ENCODE measurements at regions not wholly inside any gene's neighbourhood (a gene's known extent, or its start where the extent isn't known, plus 50 kb on each side); places are given as distances from the start of the nearest gene placed in this dataset.

GRCh38 chr6:85383042-85383441 lies 66.8 kb upstream of the NT5E start:
- TF ChIP-seq SP1 (IDR thresholded peaks at IDR 0.05), result no peak
- TF ChIP-seq SUZ12 (IDR thresholded peaks at IDR 0.05), result no peak
- no peak for TF ChIP-seq FOXK2 (IDR thresholded peaks at IDR 0.05)
- TF ChIP-seq ARNT (IDR thresholded peaks at IDR 0.05), result no peak
- no peak for TF ChIP-seq FOXM1 (IDR thresholded peaks at IDR 0.05; ENCODE audit: borderline replicate concordance)
- TF ChIP-seq ELF4 (IDR thresholded peaks at IDR 0.05), result no peak
- TF ChIP-seq PKNOX1 (IDR thresholded peaks at IDR 0.05), result no peak
- no peak for TF ChIP-seq TARDBP (IDR thresholded peaks at IDR 0.05)
- TF ChIP-seq BHLHE40 (IDR thresholded peaks at IDR 0.05; ENCODE audit: borderline replicate concordance), result no peak
- no peak for TF ChIP-seq L3MBTL2 (conservative IDR thresholded peaks at IDR 0.05)
- TF ChIP-seq NFRKB (IDR thresholded peaks at IDR 0.05), result no peak
- TF ChIP-seq LEF1 (IDR thresholded peaks at IDR 0.05; ENCODE audit: borderline replicate concordance), result no peak
- TF ChIP-seq HDGF (IDR thresholded peaks at IDR 0.05; ENCODE audit: borderline replicate concordance), result no peak
- TF ChIP-seq ZNF384 (IDR thresholded peaks at IDR 0.05), result no peak
- no peak for TF ChIP-seq FOXA1 (IDR thresholded peaks at IDR 0.05)
- TF ChIP-seq CTBP1 (IDR thresholded peaks at IDR 0.05; ENCODE audit: borderline replicate concordance), result no peak
- POLR2A ChIA-PET, result no interaction called here
- no peak for DNase-seq (ENCODE audit: extremely low spot score)
- CTCF ChIA-PET, result no interaction called here

GRCh38 chr6:85382541-85382940 lies 67.3 kb upstream of the NT5E start:
- DNase-seq (ENCODE audit: extremely low spot score), result no peak
- POLR2A ChIA-PET, result no interaction called here
- no peak for TF ChIP-seq ZNF384 (IDR thresholded peaks at IDR 0.05)
- CTCF ChIA-PET, result no interaction called here

GRCh38 chr6:85372915-85373270 lies 77.0 kb upstream of the NT5E start:
- no peak for DNase-seq (ENCODE audit: extremely low spot score)
- ChIA-PET CTCF (interaction anchor here (1.1 kb wide), 1 partner anchor 110 kb away, joined by 3 read pairs; no protein-coding TSS in a partner anchor), POLR2A (no interaction called here)
- TF ChIP-seq CTBP1 (IDR thresholded peaks at IDR 0.05; ENCODE audit: borderline replicate concordance), result no peak

- DNase-seq (ENCODE audit: extremely low spot score), result no peak
- POLR2A ChIA-PET, result no interaction called here
- CTCF ChIA-PET, result interaction anchor here (1.1 kb wide), 1 partner anchor 110 kb away, joined by 3 read pairs; no protein-coding TSS in a partner anchor
- TF ChIP-seq SUZ12 (IDR thresholded peaks at IDR 0.05), result no peak
- no peak for TF ChIP-seq PKNOX1 (IDR thresholded peaks at IDR 0.05)
- TF ChIP-seq TARDBP (IDR thresholded peaks at IDR 0.05), result no peak
- TF ChIP-seq LEF1 (IDR thresholded peaks at IDR 0.05; ENCODE audit: borderline replicate concordance), result no peak
- TF ChIP-seq BHLHE40 (IDR thresholded peaks at IDR 0.05; ENCODE audit: borderline replicate concordance), result no peak
- no peak for TF ChIP-seq ARNT (IDR thresholded peaks at IDR 0.05)
- TF ChIP-seq FOXM1 (IDR thresholded peaks at IDR 0.05; ENCODE audit: borderline replicate concordance), result no peak
- no peak for TF ChIP-seq HDGF (IDR thresholded peaks at IDR 0.05; ENCODE audit: borderline replicate concordance)
- TF ChIP-seq FOXA1 (IDR thresholded peaks at IDR 0.05), result no peak
- TF ChIP-seq SP1 (IDR thresholded peaks at IDR 0.05), result no peak
- TF ChIP-seq FOXK2 (IDR thresholded peaks at IDR 0.05), result no peak
- TF ChIP-seq L3MBTL2 (conservative IDR thresholded peaks at IDR 0.05), result no peak
- no peak for TF ChIP-seq ZNF384 (IDR thresholded peaks at IDR 0.05)
- no peak for TF ChIP-seq NFRKB (IDR thresholded peaks at IDR 0.05)
- no peak for TF ChIP-seq ELF4 (IDR thresholded peaks at IDR 0.05)
These were observed 77.5 kb upstream of the NT5E start for GRCh38 chr6:85372188-85372914.

- ChIA-PET CTCF (interaction anchor here (0.6 kb wide), 1 partner anchor 21 kb away, joined by 3 read pairs; no protein-coding TSS in a partner anchor), POLR2A (no interaction called here)
- TF ChIP-seq TARDBP (IDR thresholded peaks at IDR 0.05), result no peak
- no peak for TF ChIP-seq FOXA1 (IDR thresholded peaks at IDR 0.05)
- TF ChIP-seq ARNT (IDR thresholded peaks at IDR 0.05), result no peak
- TF ChIP-seq PKNOX1 (IDR thresholded peaks at IDR 0.05), result no peak
- TF ChIP-seq ELF4 (IDR thresholded peaks at IDR 0.05), result no peak
- no peak for TF ChIP-seq ZNF384 (IDR thresholded peaks at IDR 0.05)
- TF ChIP-seq NFRKB (IDR thresholded peaks at IDR 0.05), result no peak
- TF ChIP-seq FOXM1 (IDR thresholded peaks at IDR 0.05; ENCODE audit: borderline replicate concordance), result no peak
- TF ChIP-seq L3MBTL2 (conservative IDR thresholded peaks at IDR 0.05), result no peak
- TF ChIP-seq HDGF (IDR thresholded peaks at IDR 0.05; ENCODE audit: borderline replicate concordance), result no peak
- no peak for TF ChIP-seq LEF1 (IDR thresholded peaks at IDR 0.05; ENCODE audit: borderline replicate concordance)
- TF ChIP-seq SP1 (IDR thresholded peaks at IDR 0.05), result no peak
- TF ChIP-seq FOXK2 (IDR thresholded peaks at IDR 0.05), result no peak
- no peak for TF ChIP-seq CTBP1 (IDR thresholded peaks at IDR 0.05; ENCODE audit: borderline replicate concordance)
- no peak for TF ChIP-seq BHLHE40 (IDR thresholded peaks at IDR 0.05; ENCODE audit: borderline replicate concordance)
- no peak for TF ChIP-seq SUZ12 (IDR thresholded peaks at IDR 0.05)
- DNase-seq (ENCODE audit: extremely low spot score), result no peak
These were observed 81.3 kb upstream of the NT5E start for GRCh38 chr6:85368631-85369030.

- ChIA-PET POLR2A (no interaction called here), CTCF (no interaction called here)
- TF ChIP-seq NFRKB (IDR thresholded peaks at IDR 0.05) (no peak), ZNF384 (IDR thresholded peaks at IDR 0.05) (no peak), TARDBP (IDR thresholded peaks at IDR 0.05) (no peak), CTBP1 (IDR thresholded peaks at IDR 0.05; ENCODE audit: borderline replicate concordance) (no peak), BHLHE40 (IDR thresholded peaks at IDR 0.05; ENCODE audit: borderline replicate concordance) (no peak), ARNT (IDR thresholded peaks at IDR 0.05) (no peak), FOXA1 (IDR thresholded peaks at IDR 0.05) (no peak), SUZ12 (IDR thresholded peaks at IDR 0.05) (no peak), HDGF (IDR thresholded peaks at IDR 0.05; ENCODE audit: borderline replicate concordance) (no peak), L3MBTL2 (conservative IDR thresholded peaks at IDR 0.05) (no peak)
- DNase-seq (ENCODE audit: extremely low spot score), result no peak
These were observed 85.5 kb upstream of the NT5E start for GRCh38 chr6:85364344-85364743.

Measured in HEK293T (cell line).